Heart right ventricle (tissue), 16 donors: ENCODE measurements at regions not wholly inside any gene's neighbourhood (a gene's known extent, or its start where the extent isn't known, plus 50 kb on each side); places are given as distances from the start of the nearest gene placed in this dataset.

Experiments used
- ATAC-seq, 8 donors: fragments of 200-7000 bp; cut with Tn5 transposase; one replicate each; pipeline ENCODE4 v1.9.1; 2020; ENCODE audit warnings: mild to moderate bottlenecking in 8 of 8, moderate library complexity in 8 of 8, moderate number of reproducible peaks in 1 of 8
- DNase-seq, 2 donors: peaks; one replicate each; pipeline ENCODE4 v3.0.0-alpha.2; 2020
- H3K27ac ChIP-seq, 10 donors: fragments of 200-600 bp; sonication (generic) in 2 of 10; one replicate each; pipeline versions ENCODE4 v1.5.0 to v1.8.0; 2020 to 2022; ENCODE audit warnings: mild to moderate bottlenecking in 3 of 10
- H3K27me3 ChIP-seq, 7 donors: fragments of 200-600 bp; one replicate each; pipeline ENCODE4 v1.8.0; 2021 to 2022; ENCODE audit warnings: mild to moderate bottlenecking in 2 of 7
- H3K36me3 ChIP-seq, 9 donors: fragments of 200-600 bp; sonication (generic) in 1 of 9; one replicate each; pipeline versions ENCODE4 v1.5.0 to v1.8.0; 2020 to 2022; ENCODE audit warnings: mild to moderate bottlenecking in 2 of 9
- H3K4me1 ChIP-seq, 9 donors: fragments of 200-600 bp; sonication (generic) in 1 of 9; one replicate each; pipeline versions ENCODE4 v1.5.0 to v1.8.0; 2020 to 2022; ENCODE audit warnings: mild to moderate bottlenecking in 4 of 9
- H3K4me3 ChIP-seq, 10 donors: fragments of 200-600 bp; sonication (generic) in 2 of 10; one replicate each; pipeline versions ENCODE4 v1.5.0 to v1.8.0; 2020 to 2022; ENCODE audit warnings: mild to moderate bottlenecking in 7 of 10, moderate library complexity in 2 of 10
- H3K9me3 ChIP-seq, 11 donors: fragments of 200-600 bp in 10 of 11; sonication (generic) in 2 of 11; one replicate each; pipeline versions ENCODE4 v1.5.0 to v1.8.0; 2013 to 2022; ENCODE audit warnings: mild to moderate bottlenecking in 2 of 11, control low read depth in 1 of 11, moderate library complexity in 1 of 11
- WGBS, 2 donors: extraction: QIAGEN DNeasy Blood & Tissue Kit; methylation state at CpG; one replicate each; pipeline ENCODE4 v1.1.7; 2013; ENCODE audit warnings: inconsistent platforms in 1 of 2; 5-methylcytosine and 5-hydroxymethylcytosine counted together
- intact Hi-C, 10 donors: fragments of 100-400 bp; cut with DNase I; formaldehyde crosslinking; loops; one replicate each; pipeline versions ENCODE4 v1.11.1 to v1.14.2; 2022
- TF ChIP-seq, protein P1 (sequence below), 9 donors: fragments of 200-600 bp; sonication (generic) in 2 of 9; IDR thresholded peaks; one replicate each; pipeline versions ENCODE4 v1.5.0 to v1.8.0; 2021 to 2022; ENCODE audit warnings: antibody characterized with exemption in 9 of 9, mild to moderate bottlenecking in 5 of 9, moderate library complexity in 1 of 9
- donor health status: Arrhythmogenic right ventricular cardiomyopathy.
- donor health status: ischemic (EF 13 %, LVEDD 7.1; RV severe dilation, severe dysfunction).
- donor health status: healthy with polysubstance abuse.
- donor health status: DM: no; HTN: yes; CAD: no.
- donor health status: DM: no; HTN: no; CAD: no.
- donor health status: ischemic (EF 25% LVEDD 6.9; RV normal size, moderate dysfunction).
- donor health status: ischemic (EF 25% LVEDD 5.7; RV mildly dilated, moderate dysfunction).
- donor health status: healthy.
- donor health status: DM: yes; HTN: yes; CAD: no.
- donor health status: Ischemic cardiomyopathy.
- donor health status: ischemic (EF 35%, LVEDD 5.7; RV mildly dilated, moderate dysfunction).
- donor health status: nonischemic (EF 11% LVEDD 7.7; RV severe dilation, severe dysfunction).
- donor health status: DM: yes; HTN: yes; CAD: no.
- donor health status: PGD.
- donor health status: ischemic (EF 29% LVEDD 5.4; RV normal size, mild dysfunction).
- donor health status: nonischemic (EF 23%, LVEDD 6.1; RV moderate dilation, normal function).

DNA sequence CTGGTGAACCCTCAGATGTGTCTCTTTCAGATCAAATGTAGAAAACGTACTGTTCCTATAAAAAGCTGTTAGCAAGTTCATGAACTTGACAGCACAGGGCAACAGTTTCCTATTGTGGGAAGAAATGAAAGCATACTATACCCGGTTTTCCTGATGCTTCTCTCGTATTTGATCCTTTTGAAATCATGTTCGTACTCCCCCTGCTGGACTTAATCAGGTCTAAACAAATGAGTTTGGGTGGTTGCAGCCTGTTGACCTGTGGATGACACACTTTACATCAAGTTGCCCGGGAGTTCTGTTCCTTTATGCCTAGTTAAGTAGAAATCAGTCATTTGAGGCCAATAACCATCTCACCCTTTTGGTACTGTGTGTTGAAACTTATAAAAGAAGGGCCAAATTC, 1992.3 kb downstream of the MAT2B start:
- H3K4me3 ChIP-seq, result no peak overlapping the region
- ATAC-seq (no peak), DNase-seq (no peak)
- 51 to 65% methylated on average over 5 of the region's 5 CpGs for WGBS, 2 donors
- no peak overlapping the region for H3K27ac ChIP-seq
- TF ChIP-seq, protein P1, sequence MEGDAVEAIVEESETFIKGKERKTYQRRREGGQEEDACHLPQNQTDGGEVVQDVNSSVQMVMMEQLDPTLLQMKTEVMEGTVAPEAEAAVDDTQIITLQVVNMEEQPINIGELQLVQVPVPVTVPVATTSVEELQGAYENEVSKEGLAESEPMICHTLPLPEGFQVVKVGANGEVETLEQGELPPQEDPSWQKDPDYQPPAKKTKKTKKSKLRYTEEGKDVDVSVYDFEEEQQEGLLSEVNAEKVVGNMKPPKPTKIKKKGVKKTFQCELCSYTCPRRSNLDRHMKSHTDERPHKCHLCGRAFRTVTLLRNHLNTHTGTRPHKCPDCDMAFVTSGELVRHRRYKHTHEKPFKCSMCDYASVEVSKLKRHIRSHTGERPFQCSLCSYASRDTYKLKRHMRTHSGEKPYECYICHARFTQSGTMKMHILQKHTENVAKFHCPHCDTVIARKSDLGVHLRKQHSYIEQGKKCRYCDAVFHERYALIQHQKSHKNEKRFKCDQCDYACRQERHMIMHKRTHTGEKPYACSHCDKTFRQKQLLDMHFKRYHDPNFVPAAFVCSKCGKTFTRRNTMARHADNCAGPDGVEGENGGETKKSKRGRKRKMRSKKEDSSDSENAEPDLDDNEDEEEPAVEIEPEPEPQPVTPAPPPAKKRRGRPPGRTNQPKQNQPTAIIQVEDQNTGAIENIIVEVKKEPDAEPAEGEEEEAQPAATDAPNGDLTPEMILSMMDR (IDR thresholded peaks at IDR 0.05), result peak in 3 of 9 donors; percentile 9 to 30 (median 16)
- no peaks in the 10 kb centered on the region for H3K9me3 ChIP-seq
- H3K36me3 ChIP-seq, result no peaks in the 10 kb centered on the region
- no peaks in the 10 kb centered on the region for H3K27me3 ChIP-seq
- no peaks in the 10 kb centered on the region for H3K4me1 ChIP-seq
- intact Hi-C loops, result no loop called here

DNA sequence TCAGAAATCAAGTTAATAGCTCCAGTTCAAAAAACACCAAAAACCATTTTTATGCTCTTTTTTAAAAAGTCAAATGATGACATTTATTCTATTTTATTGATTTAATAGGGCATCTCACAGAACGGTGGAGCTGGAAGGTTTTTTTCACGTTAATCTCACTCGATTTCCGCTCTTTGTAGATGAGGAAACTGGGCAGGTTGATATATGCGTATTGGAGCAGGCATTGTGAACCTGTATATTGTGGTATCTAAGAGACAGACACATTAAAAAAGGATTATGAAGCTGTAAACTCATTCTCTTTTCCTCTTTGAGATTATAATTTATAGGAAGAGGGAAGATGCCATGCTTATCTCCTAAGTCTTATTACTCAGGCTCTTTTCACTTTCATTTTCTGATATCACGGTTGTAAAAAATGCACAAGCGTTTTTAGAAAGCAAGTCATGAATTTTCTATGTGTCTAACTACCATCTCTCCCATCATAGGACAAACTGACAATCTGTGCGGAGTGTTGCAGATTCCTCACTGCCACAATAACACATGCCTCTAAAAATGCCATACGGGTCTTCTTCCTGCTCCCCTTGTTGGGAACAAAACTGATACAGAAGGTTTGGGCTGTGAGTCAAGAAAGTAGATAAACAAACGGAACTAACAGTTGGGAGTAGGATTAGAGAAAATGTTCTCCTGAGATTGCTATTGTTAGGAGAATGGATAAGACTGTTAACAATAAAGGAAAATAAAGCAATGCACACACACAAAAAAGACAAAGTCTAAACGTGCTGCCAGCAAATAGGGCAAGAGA, 1997.7 kb downstream of the MAT2B start:
- Histone ChIP-seq H3K4me1 (no peaks in the 10 kb centered on the region), H3K27ac (no peak overlapping the region), H3K4me3 (peak overlapping the region in 3 of 10 donors; percentile 5 to 26 (median 22)), H3K36me3 (no peaks in the 10 kb centered on the region), H3K27me3 (no peaks in the 10 kb centered on the region), H3K9me3 (peaks cover 0 to 20% (median 7%) of the 10 kb centered on the region in 11 donors)
- intact Hi-C loops, result no loop called here
- 46 to 57% methylated on average over 11 of the region's 11 CpGs for WGBS, 2 donors
- no peak for DNase-seq
- ATAC-seq, result no peak
- TF ChIP-seq, protein P1 (IDR thresholded peaks at IDR 0.05), result no peak

DNA sequence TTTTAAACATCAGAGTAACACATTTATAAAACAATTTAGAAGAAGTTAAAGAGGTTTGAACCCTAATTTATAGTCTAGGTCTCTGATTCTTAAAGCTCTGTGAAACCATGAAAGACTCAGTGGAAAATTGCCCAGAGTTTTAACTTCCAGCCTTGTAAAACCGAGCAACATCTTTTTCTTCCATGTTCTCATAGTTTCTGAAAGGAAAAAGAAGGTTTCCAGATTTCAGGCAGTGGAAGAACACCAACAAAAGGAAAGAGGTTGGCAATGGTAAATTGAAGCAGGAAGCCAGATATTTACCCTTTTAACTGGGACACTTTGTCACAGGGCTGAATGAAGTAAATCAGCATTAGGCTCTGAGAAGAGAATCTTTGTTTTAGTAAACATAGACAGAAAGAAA, 1999.3 kb downstream of the MAT2B start:
- no peak overlapping the region for H3K4me3 ChIP-seq
- H3K27me3 ChIP-seq, result no peaks in the 10 kb centered on the region
- H3K9me3 ChIP-seq, result peaks cover 0 to 32% (median 14%) of the 10 kb centered on the region in 11 donors
- no peaks in the 10 kb centered on the region for H3K36me3 ChIP-seq
- no peak overlapping the region for H3K27ac ChIP-seq
- intact Hi-C loops, result no loop called here
- 46 to 52% methylated on average over 1 of the region's 1 CpG for WGBS, 2 donors
- no peaks in the 10 kb centered on the region for H3K4me1 ChIP-seq
- TF ChIP-seq, protein P1 (IDR thresholded peaks at IDR 0.05), result no peak
- ATAC-seq (no peak), DNase-seq (no peak)

DNA sequence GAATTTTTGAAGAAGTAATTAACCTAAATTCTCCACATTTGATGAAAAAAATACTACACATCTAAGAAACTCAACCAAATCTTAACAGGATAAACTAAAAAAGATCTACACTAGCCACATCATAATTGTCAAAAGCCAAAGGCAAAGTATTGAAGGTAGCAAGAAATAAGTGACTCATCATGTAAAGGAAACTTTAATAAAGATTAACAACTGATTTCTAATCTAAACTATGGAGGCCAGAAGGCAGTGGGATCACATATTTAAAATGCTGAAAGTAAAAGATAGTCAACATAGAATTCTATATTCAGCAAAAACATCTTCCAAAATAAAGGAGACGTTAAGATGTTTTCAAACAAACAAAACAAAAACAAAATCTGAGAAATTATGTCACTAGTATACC, 2002.9 kb downstream of the MAT2B start:
- DNase-seq (no peak), ATAC-seq (no peak)
- TF ChIP-seq, protein P1 (IDR thresholded peaks at IDR 0.05), result no peak
- 83 to 84% methylated on average over 1 of the region's 1 CpG for WGBS, 2 donors
- no peak overlapping the region for H3K27ac ChIP-seq
- peaks cover 0 to 35% (median 14%) of the 10 kb centered on the region in 11 donors for H3K9me3 ChIP-seq
- no peaks in the 10 kb centered on the region for H3K36me3 ChIP-seq
- H3K27me3 ChIP-seq, result no peaks in the 10 kb centered on the region
- intact Hi-C loops, result no loop called here
- H3K4me3 ChIP-seq, result no peak overlapping the region
- H3K4me1 ChIP-seq, result no peaks in the 10 kb centered on the region
